Transverse colon (tissue), 4 donors: ENCODE measurements at regions not wholly inside any gene's neighbourhood (a gene's known extent, or its start where the extent isn't known, plus 50 kb on each side); places are given as distances from the start of the nearest gene placed in this dataset.

Experiments
- DNase-seq: peaks from one replicate; pipeline ENCODE4 v3.0.0-alpha.2; 2019
- H3K27ac ChIP-seq, 4 donors: fragments of 200-600 bp; sonication (generic); 2 replicates each; pipeline ENCODE4 v1.5.1; 2016 to 2018; ENCODE audit warnings: inconsistent platforms in 4 of 4
- H3K27me3 ChIP-seq: fragments of 200-600 bp; sonication (generic); 2 replicates; pipeline ENCODE4 v1.5.1; 2017; ENCODE audit warnings: inconsistent platforms
- H3K36me3 ChIP-seq, 4 donors: fragments of 200-600 bp; sonication (generic); 2 replicates each; pipeline ENCODE4 v1.5.1; 2017 to 2019; ENCODE audit warnings: inconsistent platforms in 4 of 4
- H3K4me1 ChIP-seq, 4 donors: fragments of 200-600 bp; sonication (generic); 2 replicates each; pipeline ENCODE4 v1.5.1; 2017 to 2020; ENCODE audit warnings: inconsistent platforms in 4 of 4
- H3K4me3 ChIP-seq, 4 donors: fragments of 200-600 bp; sonication (generic); 1 replicate in 1 of 4; 2 replicates in 3 of 4; pipeline versions ENCODE4 v1.5.1 to v1.6.1; 2017 to 2019; ENCODE audit warnings: inconsistent platforms in 4 of 4
- H3K9me3 ChIP-seq, 2 donors: fragments of 200-600 bp; sonication (generic); 2 replicates each; pipeline ENCODE4 v1.5.1; 2017 to 2019; ENCODE audit warnings: inconsistent platforms in 2 of 2
- CTCF ChIP-seq, 5 experiments: fragments of 200-600 bp in 3 of 5; fragments of 450-650 bp in 2 of 5; sonication (generic) in 3 of 5; IDR thresholded peaks; 1 replicate in 2 of 5; 2 replicates in 3 of 5; pipeline ENCODE4 v1.5.1; 2016 to 2017; ENCODE audit warnings: antibody characterized with exemption in 5 of 5, inconsistent platforms in 3 of 5, mild to moderate bottlenecking in 2 of 5, moderate library complexity in 1 of 5
- EP300 ChIP-seq: sonication (generic); formaldehyde crosslinking; IDR thresholded peaks from one replicate; pipeline ENCODE4 v1.6.1; 2017; ENCODE audit warnings: antibody characterized with exemption, low read depth
- POLR2A ChIP-seq: fragments of 450-650 bp; IDR thresholded peaks from one replicate; pipeline ENCODE4 v1.6.1; 2016; ENCODE audit warnings: antibody characterized with exemption, mild to moderate bottlenecking, moderate library complexity
- POLR2AphosphoS5 ChIP-seq, 3 donors: sonication (generic); formaldehyde crosslinking; IDR thresholded peaks; one replicate each; pipeline ENCODE4 v1.6.1; 2016; ENCODE audit warnings: antibody characterized with exemption in 3 of 3
- WGBS, 2 donors: methylation state at CpG; one replicate each; pipeline ENCODE4 v1.1.5; 2018; ENCODE audit warnings: low coverage in 1 of 2; 5-methylcytosine and 5-hydroxymethylcytosine counted together
- in situ Hi-C, 4 donors: fragments of 200-750 bp; cut with MboI; loops; one replicate each; pipeline versions ENCODE4 v1.15.0 to v1.15.1; 2017; ENCODE audit warnings: low sequenced_read_pairs in 3 of 4, low pct_ligation_motif_present in 1 of 4, low pct_unique_long_range_greater_than_20kb in 1 of 4
- intact Hi-C: fragments of 100-400 bp; cut with DNase I; formaldehyde crosslinking; loops from one replicate; pipeline ENCODE4 v1.15.1; 2023; ENCODE audit warnings: low total_unique reads

GRCh38 chr15:36501063-36501678 lies 78.3 kb upstream of the CDIN1 start:
- Histone ChIP-seq H3K4me3 (no peak overlapping the region), H3K36me3 (no peaks in the 10 kb centered on the region), H3K27me3 (no peaks in the 10 kb centered on the region), H3K9me3 (no peaks in the 10 kb centered on the region), H3K27ac (no peak overlapping the region), H3K4me1 (no peaks in the 10 kb centered on the region)
- in situ Hi-C loops (loop anchor here in 1 of 4 donors (25.0 kb wide), 1 partner anchor 636 kb away; no protein-coding TSS in a partner anchor), intact Hi-C loops (no loop called here)
- TF ChIP-seq POLR2AphosphoS5 (IDR thresholded peaks at IDR 0.05) (no peak), CTCF (IDR thresholded peaks at IDR 0.05) (peak; percentile 54 to 64 (median 60))
- 23 to 31% methylated on average over 5 of the region's 5 CpGs for WGBS, 2 donors
- DNase-seq = no peak

GRCh38 chr15:36502509-36502908 lies 76.9 kb upstream of the CDIN1 start:
- Histone ChIP-seq H3K27ac (no peak overlapping the region), H3K27me3 (no peaks in the 10 kb centered on the region), H3K36me3 (no peaks in the 10 kb centered on the region), H3K9me3 (no peaks in the 10 kb centered on the region), H3K4me1 (no peaks in the 10 kb centered on the region), H3K4me3 (no peak overlapping the region)
- WGBS, 2 donors = 38 to 71% methylated on average over 1 of the region's 1 CpG
- no peak for DNase-seq
- in situ Hi-C loops = loop anchor here in 1 of 4 donors (25.0 kb wide), 1 partner anchor 635 kb away; no protein-coding TSS in a partner anchor
- intact Hi-C loops = no loop called here
- no peak for TF ChIP-seq CTCF (IDR thresholded peaks at IDR 0.05)
- TF ChIP-seq POLR2A = no peak
- TF ChIP-seq EP300 = no peak
- no peak for TF ChIP-seq POLR2AphosphoS5 (IDR thresholded peaks at IDR 0.05)

DNA sequence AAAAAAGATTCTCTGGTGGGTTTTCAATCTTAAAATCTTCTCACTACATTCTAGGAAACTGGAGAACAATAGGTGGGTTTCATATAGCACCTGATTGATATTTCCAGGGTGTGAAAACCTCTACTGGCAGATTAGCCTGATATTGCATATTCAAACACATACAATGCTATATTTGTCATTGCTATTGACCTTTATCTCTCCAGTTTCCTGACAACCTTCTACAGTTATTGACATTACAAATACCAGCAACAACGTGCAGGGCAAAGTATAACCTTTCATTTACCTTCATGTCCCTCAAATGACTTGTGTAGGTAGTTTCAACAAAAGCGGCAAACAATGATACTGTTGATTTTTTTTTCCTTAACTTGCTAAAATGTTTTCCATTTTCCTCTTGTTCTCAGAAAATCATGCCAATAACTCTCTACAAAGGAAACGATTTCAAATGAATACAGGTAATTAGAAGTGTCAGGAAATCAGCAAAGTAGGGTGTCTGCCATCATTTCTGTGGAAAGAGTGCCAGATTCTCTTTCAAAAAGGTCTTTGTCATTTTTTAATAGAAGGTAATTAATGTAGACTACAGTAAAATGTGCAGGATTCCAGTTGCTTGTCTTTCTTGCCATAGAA lies 72.6 kb upstream of the CDIN1 start:
- Histone ChIP-seq H3K4me1 (no peaks in the 10 kb centered on the region), H3K4me3 (no peak overlapping the region), H3K27ac (no peak overlapping the region), H3K9me3 (no peaks in the 10 kb centered on the region), H3K36me3 (no peaks in the 10 kb centered on the region), H3K27me3 (no peaks in the 10 kb centered on the region)
- intact Hi-C loops = no loop called here
- 41% methylated on average over 3 of the region's 3 CpGs for WGBS, 2 donors
- in situ Hi-C loops = loop anchor here in 1 of 4 donors (25.0 kb wide), 1 partner anchor 630 kb away; no protein-coding TSS in a partner anchor
- DNase-seq = no peak
- no peak for TF ChIP-seq CTCF (IDR thresholded peaks at IDR 0.05)

DNA sequence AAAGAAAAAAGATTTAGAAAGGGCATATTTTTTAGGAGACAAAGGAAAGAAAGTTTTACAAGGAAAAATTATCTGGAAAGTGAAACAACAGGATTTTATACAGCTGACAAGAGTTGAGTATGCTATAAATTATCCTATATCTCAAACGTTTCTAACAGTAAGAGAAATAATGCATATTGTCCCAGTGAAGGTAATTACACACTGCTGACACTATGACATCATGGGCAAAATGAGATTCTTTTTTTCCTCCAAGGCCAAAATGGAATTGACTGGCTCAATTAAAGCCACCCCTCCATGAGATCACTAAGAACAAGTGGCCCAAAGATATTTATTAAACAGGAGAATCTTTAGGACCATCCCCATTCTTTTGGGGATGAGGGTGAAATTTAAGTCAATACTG lies 72.0 kb upstream of the CDIN1 start:
- Histone ChIP-seq H3K9me3 (no peaks in the 10 kb centered on the region), H3K4me3 (no peak overlapping the region), H3K27ac (no peak overlapping the region), H3K27me3 (no peaks in the 10 kb centered on the region), H3K36me3 (no peaks in the 10 kb centered on the region), H3K4me1 (no peaks in the 10 kb centered on the region)
- TF ChIP-seq POLR2AphosphoS5 (IDR thresholded peaks at IDR 0.05) (no peak), POLR2A (no peak), CTCF (IDR thresholded peaks at IDR 0.05) (no peak), EP300 (no peak)
- no peak for DNase-seq
- intact Hi-C loops (no loop called here), in situ Hi-C loops (loop anchor here in 1 of 4 donors (25.0 kb wide), 1 partner anchor 630 kb away; no protein-coding TSS in a partner anchor)
- WGBS, 2 donors = 8 to 20% methylated on average over 1 of the region's 1 CpG
